Parathyroid adenoma (tissue), 2 donors: ENCODE measurements at regions not wholly inside any gene's neighbourhood (a gene's known extent, or its start where the extent isn't known, plus 50 kb on each side); places are given as distances from the start of the nearest gene placed in this dataset.

Experiments used
- H2AFZ ChIP-seq: fragments of 300-600 bp; sonication (generic); one replicate; pipeline ENCODE4 v1.7.0; 2017; ENCODE audit warnings: antibody characterized with exemption, mild to moderate bottlenecking
- H3K27ac ChIP-seq: fragments of 300-600 bp; sonication (generic); one replicate; pipeline ENCODE4 v1.7.0; 2017
- H3K27me3 ChIP-seq: fragments of 300-600 bp; sonication (generic); one replicate; pipeline ENCODE4 v1.7.0; 2017; ENCODE audit warnings: low read length; ENCODE audit not compliant: control insufficient read depth, insufficient read depth
- H3K36me3 ChIP-seq: fragments of 300-600 bp; sonication (generic); one replicate; pipeline ENCODE4 v1.7.0; 2017; ENCODE audit warnings: low read length; ENCODE audit not compliant: control insufficient read depth, insufficient read depth
- H3K4me1 ChIP-seq: fragments of 300-600 bp; sonication (generic); one replicate; pipeline ENCODE4 v1.7.0; 2017; ENCODE audit warnings: control low read depth
- H3K4me2 ChIP-seq: fragments of 300-600 bp; sonication (generic); one replicate; pipeline ENCODE4 v1.7.0; 2017; ENCODE audit warnings: low read length
- H3K4me3 ChIP-seq: fragments of 300-600 bp; sonication (generic); one replicate; pipeline ENCODE4 v1.7.0; 2017; ENCODE audit warnings: low read depth, low read length
- H3K79me2 ChIP-seq: fragments of 300-600 bp; sonication (generic); one replicate; pipeline ENCODE4 v1.7.0; 2017; ENCODE audit warnings: control low read depth
- H3K9ac ChIP-seq: fragments of 300-600 bp; sonication (generic); one replicate; pipeline ENCODE4 v1.7.0; 2017; ENCODE audit warnings: mild to moderate bottlenecking
- H3K9me3 ChIP-seq: fragments of 300-600 bp; sonication (generic); one replicate; pipeline ENCODE4 v1.7.0; 2017; ENCODE audit warnings: low read length; ENCODE audit not compliant: control insufficient read depth
- CTCF ChIP-seq: fragments of 300-600 bp; sonication (generic); IDR thresholded peaks from one replicate; pipeline ENCODE4 v1.7.0; 2017; ENCODE audit warnings: antibody characterized with exemption, mild to moderate bottlenecking
- donor health status: primary hyperparathyroidism.

DNA sequence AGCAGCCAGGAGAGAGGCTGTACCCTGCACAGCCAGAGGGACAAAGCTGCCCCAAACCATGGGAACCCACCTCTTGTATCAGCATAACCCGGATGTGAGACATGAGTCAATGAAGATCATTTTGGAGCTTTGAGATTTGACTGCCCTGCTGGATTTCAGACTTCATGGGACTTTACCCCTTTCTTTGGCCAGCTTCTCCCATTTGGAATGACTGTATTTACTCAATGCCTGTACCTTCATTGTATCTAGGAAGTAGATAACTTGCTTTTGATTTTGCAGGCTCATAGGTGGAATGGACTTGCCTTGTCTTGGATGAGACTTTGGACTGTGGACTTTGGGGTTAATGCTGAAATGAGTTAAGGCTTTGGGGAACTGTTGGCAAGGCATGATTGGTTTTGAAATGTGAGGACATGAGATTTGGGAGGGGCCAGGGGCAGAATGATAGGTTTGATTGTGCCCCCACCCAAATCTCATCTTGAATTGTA lies 616.2 kb downstream of the RWDD3 start:
- H2AFZ ChIP-seq, result no peak overlapping the region
- no peaks in the 10 kb centered on the region for H3K27me3 ChIP-seq
- no peak overlapping the region for H3K4me3 ChIP-seq
- H3K36me3 ChIP-seq, result no peaks in the 10 kb centered on the region
- no peak overlapping the region for H3K27ac ChIP-seq
- H3K9ac ChIP-seq, result no peak overlapping the region
- H3K4me1 ChIP-seq, result no peaks in the 10 kb centered on the region
- H3K9me3 ChIP-seq, result no peaks in the 10 kb centered on the region
- H3K79me2 ChIP-seq, result no peaks in the 10 kb centered on the region
- no peak overlapping the region for H3K4me2 ChIP-seq
- no peak for TF ChIP-seq CTCF

GRCh38 chr1:95850763-95851162 lies 616.8 kb downstream of the RWDD3 start:
- H3K9me3 ChIP-seq, result no peaks in the 10 kb centered on the region
- H3K4me3 ChIP-seq, result no peak overlapping the region
- no peak for TF ChIP-seq CTCF
- no peaks in the 10 kb centered on the region for H3K27me3 ChIP-seq
- no peak overlapping the region for H3K9ac ChIP-seq
- H3K79me2 ChIP-seq, result no peaks in the 10 kb centered on the region
- no peaks in the 10 kb centered on the region for H3K4me1 ChIP-seq
- H3K36me3 ChIP-seq, result no peaks in the 10 kb centered on the region
- no peak overlapping the region for H3K27ac ChIP-seq
- no peak overlapping the region for H2AFZ ChIP-seq
- no peak overlapping the region for H3K4me2 ChIP-seq

DNA sequence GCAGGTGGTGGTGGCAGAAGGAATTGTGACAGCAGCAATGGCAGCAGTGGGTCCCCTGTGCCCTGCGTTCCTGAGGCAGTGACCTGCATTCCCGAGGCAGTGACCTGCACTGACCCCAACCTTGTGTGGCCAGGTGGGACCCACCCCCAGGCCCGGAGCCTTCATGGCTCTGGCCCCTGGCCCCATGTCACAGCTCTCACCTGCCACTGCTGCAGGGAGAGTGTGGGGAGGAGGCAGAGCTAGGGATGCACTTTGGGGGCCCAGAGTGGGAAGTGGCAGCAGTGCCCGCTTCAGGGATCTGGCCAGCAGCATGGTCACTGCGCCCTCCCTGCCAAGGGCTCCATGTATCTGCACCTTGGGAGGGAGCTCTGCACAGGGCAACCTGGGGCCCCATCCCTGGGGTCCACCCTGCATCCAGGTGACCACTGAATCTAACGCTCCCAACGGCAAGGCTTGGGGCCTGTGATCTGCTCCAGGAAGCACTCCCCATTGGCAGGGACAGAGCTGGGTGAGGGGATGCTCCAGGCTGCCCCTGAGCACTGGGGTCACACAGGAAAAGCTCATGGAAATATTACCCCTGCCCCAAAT lies 618.6 kb downstream of the RWDD3 start:
- H3K79me2 ChIP-seq, result no peaks in the 10 kb centered on the region
- no peaks in the 10 kb centered on the region for H3K9me3 ChIP-seq
- H3K9ac ChIP-seq, result no peak overlapping the region
- no peak overlapping the region for H3K4me3 ChIP-seq
- no peaks in the 10 kb centered on the region for H3K27me3 ChIP-seq
- H2AFZ ChIP-seq, result no peak overlapping the region
- no peak for TF ChIP-seq CTCF
- H3K4me1 ChIP-seq, result no peaks in the 10 kb centered on the region
- no peak overlapping the region for H3K4me2 ChIP-seq
- no peaks in the 10 kb centered on the region for H3K36me3 ChIP-seq
- H3K27ac ChIP-seq, result no peak overlapping the region

GRCh38 chr1:95854457-95854856 lies 620.4 kb downstream of the RWDD3 start:
- H3K36me3 ChIP-seq, result no peaks in the 10 kb centered on the region
- H3K4me2 ChIP-seq, result no peak overlapping the region
- no peaks in the 10 kb centered on the region for H3K9me3 ChIP-seq
- no peak overlapping the region for H3K4me3 ChIP-seq
- no peak overlapping the region for H3K27ac ChIP-seq
- H3K4me1 ChIP-seq, result no peaks in the 10 kb centered on the region
- no peak overlapping the region for H3K9ac ChIP-seq
- H2AFZ ChIP-seq, result no peak overlapping the region
- TF ChIP-seq CTCF, result no peak
- H3K79me2 ChIP-seq, result no peaks in the 10 kb centered on the region
- no peaks in the 10 kb centered on the region for H3K27me3 ChIP-seq

DNA sequence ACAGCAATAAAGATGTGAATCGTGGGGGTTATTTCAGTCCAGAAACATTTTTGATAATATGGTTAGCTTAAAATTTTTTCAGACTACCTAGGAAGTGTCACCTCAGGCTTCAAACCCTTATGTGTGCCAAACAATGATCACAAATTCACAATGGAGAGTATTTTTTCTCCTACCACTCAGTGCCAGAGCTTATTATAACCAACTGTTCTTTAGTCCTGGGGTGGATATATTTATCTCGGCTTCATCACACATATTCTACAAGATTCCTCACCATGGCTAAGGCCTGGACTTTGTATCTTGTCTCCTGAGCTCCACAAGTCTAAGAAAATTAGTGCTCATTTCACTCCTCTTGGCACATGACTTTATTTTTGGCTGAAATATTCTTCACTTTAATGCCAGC lies 629.1 kb downstream of the RWDD3 start:
- Histone ChIP-seq H3K27me3 (no peaks in the 10 kb centered on the region), H3K9me3 (no peaks in the 10 kb centered on the region), H3K36me3 (no peaks in the 10 kb centered on the region), H3K4me2 (no peak overlapping the region), H2AFZ (no peak overlapping the region), H3K27ac (no peak overlapping the region), H3K9ac (no peak overlapping the region), H3K79me2 (no peaks in the 10 kb centered on the region), H3K4me1 (no peaks in the 10 kb centered on the region), H3K4me3 (no peak overlapping the region)
- TF ChIP-seq CTCF, result no peak
